ENCODE measurements at regions not wholly inside any gene's neighbourhood (a gene's known extent, or its start where the extent isn't known, plus 50 kb on each side); places are given as distances from the start of the nearest gene placed in this dataset.
"Not testable (repeated sequence)": the region's sequence is repeated elsewhere in the genome, so short reads cannot be mapped to it uniquely, and the experiment has no call there.

- no peak for DNase-seq
These were observed 94.2 kb upstream of the TEX13D start for GRCh38 chrX:124238268-124238667.

GRCh38 chrX:124239324-124239723, 93.1 kb upstream of the TEX13D start:
- DNase-seq = no peak

GRCh38 chrX:124239911-124240310, 92.5 kb upstream of the TEX13D start:
- DNase-seq = no peak

- no peak for DNase-seq
These were observed 92.0 kb upstream of the TEX13D start for GRCh38 chrX:124240422-124240821.

- no peak for DNase-seq
These were observed 90.3 kb upstream of the TEX13D start for GRCh38 chrX:124242131-124242530.

- DNase-seq = no peak
These were observed 83.1 kb upstream of the TEX13D start for GRCh38 chrX:124249345-124249744.

- no peak for DNase-seq
These were observed 81.5 kb upstream of the TEX13D start for GRCh38 chrX:124250835-124251437.

GRCh38 chrX:124254611-124255010, 77.8 kb upstream of the TEX13D start:
- no peak for DNase-seq

GRCh38 chrX:124256216-124256615, 76.2 kb upstream of the TEX13D start:
- no peak for DNase-seq

GRCh38 chrX:124256629-124257380, 75.7 kb upstream of the TEX13D start:
- DNase-seq = no peak

GRCh38 chrX:124257924-124258702, 74.3 kb upstream of the TEX13D start:
- no peak for DNase-seq

GRCh38 chrX:124260845-124261244, 71.6 kb upstream of the TEX13D start:
- no peak for DNase-seq

- DNase-seq = no peak
These were observed 68.7 kb upstream of the TEX13D start for GRCh38 chrX:124263743-124264142.

- DNase-seq = no peak
These were observed 64.4 kb upstream of the TEX13D start for GRCh38 chrX:124268099-124268498.

- no peak for DNase-seq
These were observed 62.6 kb upstream of the TEX13D start for GRCh38 chrX:124269881-124270280.

GRCh38 chrX:124271599-124271998, 60.9 kb upstream of the TEX13D start:
- not testable (repeated sequence) for DNase-seq

- no peak for DNase-seq
These were observed 60.0 kb upstream of the TEX13D start for GRCh38 chrX:124272370-124272982.

- no peak for DNase-seq
These were observed 57.9 kb upstream of the TEX13D start for GRCh38 chrX:124274438-124275181.

GRCh38 chrX:124275182-124275894, 57.1 kb upstream of the TEX13D start:
- no peak for DNase-seq

GRCh38 chrX:124280294-124280902, 52.1 kb upstream of the TEX13D start:
- no peak for DNase-seq

GRCh38 chrX:124282580-124282979, 49.9 kb upstream of the TEX13D start:
- DNase-seq = no peak

Measured in activated effector memory CD4-positive, alpha-beta T cell treated with Interleukin-2 at 50 U/mL for 16 hours (primary cell).